Ishikawa (cell line): ENCODE measurements at regions not wholly inside any gene's neighbourhood (a gene's known extent, or its start where the extent isn't known, plus 50 kb on each side); places are given as distances from the start of the nearest gene placed in this dataset.

Experiments used
- CEBPB ChIP-seq: IDR thresholded peaks from 2 replicates; pipeline ENCODE4 v1.6.1; 2012
- CREB1 ChIP-seq: IDR thresholded peaks from 2 replicates; pipeline ENCODE4 v1.6.1; 2012; ENCODE audit warnings: low read depth
- EGR1 ChIP-seq: IDR thresholded peaks from 2 replicates; pipeline ENCODE4 v1.6.1; 2012
- EP300 ChIP-seq: IDR thresholded peaks from 2 replicates; pipeline ENCODE4 v1.6.1; 2012; ENCODE audit warnings: borderline replicate concordance
- FOXM1 ChIP-seq: IDR thresholded peaks from 2 replicates; pipeline ENCODE4 v1.6.1; 2012; ENCODE audit warnings: low read depth, borderline replicate concordance
- MAX ChIP-seq: IDR thresholded peaks from 2 replicates; pipeline ENCODE4 v1.6.1; 2012
- NFIC ChIP-seq: IDR thresholded peaks from 2 replicates; pipeline ENCODE4 v1.6.1; 2012
- RAD21 ChIP-seq: IDR thresholded peaks from 2 replicates; pipeline ENCODE4 v1.6.1; 2012; ENCODE audit warnings: low read depth
- REST ChIP-seq: IDR thresholded peaks from 2 replicates; pipeline ENCODE4 v1.6.1; 2012; ENCODE audit warnings: low read depth, mild to moderate bottlenecking
- YY1 ChIP-seq: IDR thresholded peaks from 2 replicates; pipeline ENCODE4 v1.6.1; 2012; ENCODE audit warnings: low read depth
- ZBTB7A ChIP-seq: IDR thresholded peaks from 2 replicates; pipeline ENCODE4 v1.6.1; 2012; ENCODE audit warnings: low read depth

- no peak for TF ChIP-seq EP300
- no peak for TF ChIP-seq CEBPB
- TF ChIP-seq NFIC, result no peak
- no peak for TF ChIP-seq FOXM1
- TF ChIP-seq MAX, result no peak
- no peak for TF ChIP-seq YY1
- no peak for TF ChIP-seq EGR1
- no peak for TF ChIP-seq REST
- TF ChIP-seq CREB1, result no peak
- TF ChIP-seq RAD21, result no peak
- TF ChIP-seq ZBTB7A, result no peak
Measured at GRCh38 chr18:38940475-38940862, 1374.9 kb upstream of the CELF4 start.
